EH (cell line): ENCODE measurements at regions not wholly inside any gene's neighbourhood (a gene's known extent, or its start where the extent isn't known, plus 50 kb on each side); places are given as distances from the start of the nearest gene placed in this dataset.

Source experiments
- DNase-seq: peaks from one replicate; pipeline ENCODE4 v3.0.0-alpha.2; 2015; ENCODE audit warnings: low read depth

- no peak for DNase-seq
Observed at GRCh38 chr16:87182759-87183158, 134.4 kb downstream of the C16orf95 start.

- DNase-seq, result no peak
Observed at GRCh38 chr16:87183647-87184046, 133.5 kb downstream of the C16orf95 start.

GRCh38 chr16:87185308-87185707 is 131.9 kb downstream of the C16orf95 start:
- no peak for DNase-seq

- DNase-seq, result no peak
Observed at GRCh38 chr16:87185983-87186382, 131.2 kb downstream of the C16orf95 start.

GRCh38 chr16:87186446-87186845 is 130.7 kb downstream of the C16orf95 start:
- no peak for DNase-seq

GRCh38 chr16:87186876-87187533 is 130.2 kb downstream of the C16orf95 start:
- no peak for DNase-seq

- no peak for DNase-seq
Observed at GRCh38 chr16:87188104-87188503, 129.1 kb downstream of the C16orf95 start.

GRCh38 chr16:87189426-87189825 is 127.8 kb downstream of the C16orf95 start:
- no peak for DNase-seq

GRCh38 chr16:87190288-87191230 is 126.6 kb downstream of the C16orf95 start:
- DNase-seq, result no peak

- DNase-seq, result no peak
Observed at GRCh38 chr16:87192452-87193073, 124.6 kb downstream of the C16orf95 start.

GRCh38 chr16:87194172-87194571 is 123.0 kb downstream of the C16orf95 start:
- no peak for DNase-seq

GRCh38 chr16:87195161-87195560 is 122.0 kb downstream of the C16orf95 start:
- no peak for DNase-seq

GRCh38 chr16:87196231-87196630 is 121.0 kb downstream of the C16orf95 start:
- DNase-seq, result no peak

GRCh38 chr16:87196661-87197060 is 120.5 kb downstream of the C16orf95 start:
- DNase-seq, result no peak

- DNase-seq, result no peak
Observed at GRCh38 chr16:87198328-87198832, 118.8 kb downstream of the C16orf95 start.

- no peak for DNase-seq
Observed at GRCh38 chr16:87198881-87199280, 118.3 kb downstream of the C16orf95 start.

- DNase-seq, result no peak
Observed at GRCh38 chr16:87199379-87199778, 117.8 kb downstream of the C16orf95 start.

- no peak for DNase-seq
Observed at GRCh38 chr16:87199901-87200300, 117.3 kb downstream of the C16orf95 start.

GRCh38 chr16:87200637-87201036 is 116.6 kb downstream of the C16orf95 start:
- no peak for DNase-seq

GRCh38 chr16:87201052-87201451 is 116.1 kb downstream of the C16orf95 start:
- DNase-seq, result peak; percentile 97

GRCh38 chr16:87201790-87202189 is 115.4 kb downstream of the C16orf95 start:
- peak; percentile 47 for DNase-seq

GRCh38 chr16:87202346-87202745 is 114.8 kb downstream of the C16orf95 start:
- peak; percentile 87 for DNase-seq
